ENCODE measurements at regions not wholly inside any gene's neighbourhood (a gene's known extent, or its start where the extent isn't known, plus 50 kb on each side); places are given as distances from the start of the nearest gene placed in this dataset.

- Histone ChIP-seq H3K9ac (ENCODE audit: low read length) (no peak overlapping the region), H3K9me3 (ENCODE audit: insufficient read depth, low read depth, low read length) (no peaks in the 10 kb centered on the region), H3K27me3 (ENCODE audit: insufficient read depth, low read length) (no peaks in the 10 kb centered on the region), H4K20me1 (ENCODE audit: insufficient read depth, low read length) (no peaks in the 10 kb centered on the region), H3K4me1 (ENCODE audit: insufficient read depth, low read length) (peaks cover 4% of the 10 kb centered on the region), H3K79me2 (ENCODE audit: insufficient read depth, low read length) (no peaks in the 10 kb centered on the region), H3K27ac (ENCODE audit: low read depth, low read length) (no peak overlapping the region), H2AFZ (ENCODE audit: low read depth, low read length) (no peak overlapping the region), H3K4me2 (ENCODE audit: low read length) (no peak overlapping the region), H3K4me3 (ENCODE audit: insufficient read depth, low read depth, low read length) (no peak overlapping the region), H3K36me3 (ENCODE audit: insufficient read depth, low read length) (no peaks in the 10 kb centered on the region)
- DNase-seq (ENCODE audit: low read depth) = no peak
- H3K4me1 Mint-ChIP-seq (ENCODE audit: low read depth, unreplicated experiment) = peaks cover 2% of the 10 kb centered on the region
- no peak overlapping the region for H3K27ac Mint-ChIP-seq (ENCODE audit: unreplicated experiment)
- H3K9me3 Mint-ChIP-seq (ENCODE audit: unreplicated experiment) = no peaks in the 10 kb centered on the region
- H3K4me3 Mint-ChIP-seq (ENCODE audit: unreplicated experiment) = no peak overlapping the region
- TF ChIP-seq EZH2 (IDR thresholded peaks at IDR 0.05; ENCODE audit: insufficient read depth, low read length) (no peak), CTCF (IDR thresholded peaks at IDR 0.05; ENCODE audit: insufficient read depth, low read depth, low read length) (no peak)
- no peaks in the 10 kb centered on the region for H3K36me3 Mint-ChIP-seq (ENCODE audit: low read depth, unreplicated experiment)
- no peak for FAIRE-seq
- no peaks in the 10 kb centered on the region for H3K27me3 Mint-ChIP-seq (ENCODE audit: low read depth, unreplicated experiment)
These were observed 344.6 kb upstream of the TMEFF2 start for GRCh38 chr2:192539306-192539705.

- no peaks in the 10 kb centered on the region for H3K4me1 ChIP-seq (ENCODE audit: insufficient read depth, low read length)
- no peak overlapping the region for H3K9ac ChIP-seq (ENCODE audit: low read length)
- no peak overlapping the region for H3K27ac ChIP-seq (ENCODE audit: low read depth, low read length)
- Mint-ChIP-seq H3K9me3 (ENCODE audit: unreplicated experiment) (no peaks in the 10 kb centered on the region), H3K27ac (ENCODE audit: unreplicated experiment) (no peak overlapping the region), H3K27me3 (ENCODE audit: low read depth, unreplicated experiment) (no peaks in the 10 kb centered on the region), H3K4me1 (ENCODE audit: low read depth, unreplicated experiment) (no peaks in the 10 kb centered on the region), H3K36me3 (ENCODE audit: low read depth, unreplicated experiment) (no peaks in the 10 kb centered on the region), H3K4me3 (ENCODE audit: unreplicated experiment) (no peak overlapping the region)
- DNase-seq (ENCODE audit: low read depth) (no peak), FAIRE-seq (no peak)
- H2AFZ ChIP-seq (ENCODE audit: low read depth, low read length) = no peak overlapping the region
- H3K9me3 ChIP-seq (ENCODE audit: insufficient read depth, low read depth, low read length) = no peaks in the 10 kb centered on the region
- no peaks in the 10 kb centered on the region for H3K27me3 ChIP-seq (ENCODE audit: insufficient read depth, low read length)
- H3K36me3 ChIP-seq (ENCODE audit: insufficient read depth, low read length) = no peaks in the 10 kb centered on the region
- no peak overlapping the region for H3K4me2 ChIP-seq (ENCODE audit: low read length)
- TF ChIP-seq EZH2 (IDR thresholded peaks at IDR 0.05; ENCODE audit: insufficient read depth, low read length) (no peak), CTCF (IDR thresholded peaks at IDR 0.05; ENCODE audit: insufficient read depth, low read depth, low read length) (no peak)
- no peak overlapping the region for H3K4me3 ChIP-seq (ENCODE audit: insufficient read depth, low read depth, low read length)
- no peaks in the 10 kb centered on the region for H4K20me1 ChIP-seq (ENCODE audit: insufficient read depth, low read length)
- H3K79me2 ChIP-seq (ENCODE audit: insufficient read depth, low read length) = no peaks in the 10 kb centered on the region
These were observed 342.3 kb upstream of the TMEFF2 start for GRCh38 chr2:192536922-192537624.
